GM21423 (cell line): ENCODE measurements at regions not wholly inside any gene's neighbourhood (a gene's known extent, or its start where the extent isn't known, plus 50 kb on each side); places are given as distances from the start of the nearest gene placed in this dataset.
A peak's percentile ranks its signal among the peaks of the same experiment; 100 is the strongest.
"Not testable (repeated sequence)": the region's sequence is repeated elsewhere in the genome, so short reads cannot be mapped to it uniquely, and the experiment has no call there.

Experiments
- ATAC-seq: cut with Tn5 transposase; IDR thresholded peaks from one replicate; pipeline ENCODE4 v1.9.1; 2021; ENCODE audit warnings: mild to moderate bottlenecking, moderate library complexity; ENCODE audit not compliant: unreplicated experiment

DNA sequence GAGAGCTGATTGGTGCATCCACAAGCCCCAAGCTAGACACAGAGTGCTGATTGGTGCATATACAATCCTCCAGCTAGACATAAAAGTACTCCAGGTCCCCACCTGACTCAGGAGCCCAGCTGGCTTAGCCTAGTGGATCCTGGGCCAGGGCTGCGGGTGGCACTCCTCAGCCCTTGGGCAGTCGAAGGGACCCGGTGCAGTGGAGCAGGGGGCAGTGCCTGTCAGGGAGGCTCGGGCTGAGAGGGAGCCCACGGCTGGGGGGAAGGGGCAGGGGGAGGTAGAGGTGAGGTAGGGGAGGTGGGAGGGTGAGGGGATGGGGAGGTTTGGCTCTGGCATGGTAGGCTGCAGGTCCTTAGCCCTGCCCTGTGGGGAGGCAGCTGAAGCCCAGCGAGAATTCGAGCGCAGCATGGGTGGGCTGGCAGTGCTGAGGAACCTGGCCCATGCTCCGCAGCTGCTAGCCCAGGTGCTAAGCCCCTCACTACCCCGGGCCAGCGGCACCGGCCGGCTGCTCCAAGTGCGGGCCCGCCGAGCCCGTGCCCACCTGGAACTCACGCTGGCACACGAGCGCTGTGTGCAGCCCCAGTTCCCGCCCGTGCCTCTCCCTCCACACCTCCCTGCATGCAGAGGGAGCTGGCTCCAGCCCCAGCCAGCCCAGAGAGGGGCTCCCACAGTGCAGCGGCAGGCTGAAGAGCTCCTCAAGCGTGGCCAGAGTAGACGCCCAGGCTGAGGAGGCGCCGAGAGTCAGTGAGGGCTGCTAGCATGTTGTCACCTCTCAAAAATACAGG lies 742.8 kb downstream of the FAM181B start:
- no peak for ATAC-seq

DNA sequence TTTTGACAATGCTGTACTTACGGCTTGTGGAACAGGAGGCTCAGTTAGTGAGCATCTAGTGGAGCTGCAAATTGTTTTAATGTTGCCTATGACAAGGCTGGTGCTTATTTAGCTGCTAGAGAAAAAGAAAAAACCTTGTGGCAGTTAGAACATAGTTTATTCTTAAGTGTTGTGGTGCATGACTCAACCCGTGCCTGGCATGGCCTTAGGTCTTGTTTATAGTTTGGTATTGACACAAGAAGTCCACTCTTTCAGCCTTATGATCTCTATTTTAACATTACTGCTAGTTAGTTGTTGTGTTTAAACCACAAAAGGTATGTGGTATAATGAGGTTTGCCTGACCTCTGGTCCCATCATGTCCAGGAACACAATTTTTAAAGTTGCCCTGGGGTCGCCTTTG lies 744.6 kb downstream of the FAM181B start:
- no peak for ATAC-seq

DNA sequence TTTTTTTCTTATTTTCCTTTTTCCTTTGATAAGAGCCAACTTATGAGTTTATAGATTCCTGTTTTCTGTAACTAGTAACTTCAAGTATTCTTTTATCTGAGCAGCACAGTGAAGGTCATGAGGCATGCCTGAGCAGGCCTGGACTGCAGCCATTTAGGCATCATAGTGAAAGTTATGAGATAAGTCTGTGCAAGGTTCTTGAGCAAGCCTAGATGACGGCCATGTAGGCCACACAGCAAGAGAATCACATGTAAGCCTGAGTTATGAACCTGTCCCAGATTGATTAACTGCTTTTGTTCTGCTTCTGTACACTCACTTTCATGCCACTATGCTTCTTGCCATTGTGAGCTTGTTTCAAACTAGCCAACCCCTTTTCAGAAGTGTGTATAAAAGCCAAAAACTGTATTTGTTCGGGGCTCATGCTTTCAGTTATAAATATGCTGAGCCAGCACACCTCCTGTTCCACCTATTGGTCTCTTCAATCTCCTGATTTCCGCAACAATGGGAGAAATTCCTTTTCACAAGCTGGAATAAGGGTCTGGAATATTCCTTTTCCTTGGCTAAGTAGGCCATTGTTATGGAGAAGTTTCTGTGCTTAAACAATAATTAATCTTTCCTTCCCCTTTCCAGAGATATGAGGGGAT lies 745.7 kb downstream of the FAM181B start:
- peak; percentile 63 for ATAC-seq

DNA sequence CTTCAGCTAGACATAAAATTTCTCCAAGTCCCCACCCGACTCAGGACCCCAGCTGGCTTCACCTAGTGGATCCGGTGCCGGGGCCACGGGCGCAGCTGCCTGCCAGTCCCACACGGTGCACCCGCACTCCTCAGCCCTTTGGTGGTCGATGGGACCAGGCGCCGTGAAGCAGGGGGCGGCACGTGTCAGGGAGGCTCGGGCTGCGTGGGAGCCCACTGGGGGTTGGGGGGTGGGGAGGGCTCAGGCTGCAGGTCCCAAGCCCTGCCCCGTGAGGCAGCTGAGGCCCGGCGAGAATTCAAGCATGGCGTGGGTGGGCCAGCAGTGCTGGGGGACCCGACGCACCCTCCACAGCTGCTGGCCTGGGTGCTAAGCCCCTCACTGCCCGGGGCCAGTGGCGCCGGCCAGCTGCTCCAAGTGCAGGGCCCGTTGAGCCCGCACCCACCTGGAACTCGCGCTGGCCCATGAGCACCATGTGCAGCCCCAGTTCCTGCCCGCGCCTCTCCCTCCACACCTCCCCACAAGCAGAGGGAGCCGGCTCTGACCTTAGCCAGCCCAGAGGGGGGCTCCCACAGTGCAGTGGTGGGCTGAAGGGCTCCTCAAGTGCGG lies 747.0 kb downstream of the FAM181B start:
- no peak for ATAC-seq

DNA sequence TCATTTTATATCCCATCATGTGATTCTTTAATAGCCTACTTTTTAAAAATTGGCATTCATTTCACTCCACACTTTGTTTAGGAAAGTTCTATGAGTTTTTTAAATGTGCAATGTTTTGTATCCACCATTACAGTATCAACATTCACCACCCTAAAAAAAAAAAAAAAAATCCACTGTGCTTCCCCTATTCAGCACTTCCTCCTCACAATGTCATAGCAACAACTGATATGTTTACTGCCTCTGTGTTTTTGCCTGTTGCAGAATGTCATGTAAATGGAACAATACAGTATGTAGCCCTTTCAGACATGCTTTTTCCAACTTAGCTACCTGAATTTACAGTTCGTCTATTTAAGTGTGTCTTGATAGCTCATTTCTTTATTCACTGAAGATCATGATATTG lies 754.2 kb downstream of the FAM181B start:
- no peak for ATAC-seq

DNA sequence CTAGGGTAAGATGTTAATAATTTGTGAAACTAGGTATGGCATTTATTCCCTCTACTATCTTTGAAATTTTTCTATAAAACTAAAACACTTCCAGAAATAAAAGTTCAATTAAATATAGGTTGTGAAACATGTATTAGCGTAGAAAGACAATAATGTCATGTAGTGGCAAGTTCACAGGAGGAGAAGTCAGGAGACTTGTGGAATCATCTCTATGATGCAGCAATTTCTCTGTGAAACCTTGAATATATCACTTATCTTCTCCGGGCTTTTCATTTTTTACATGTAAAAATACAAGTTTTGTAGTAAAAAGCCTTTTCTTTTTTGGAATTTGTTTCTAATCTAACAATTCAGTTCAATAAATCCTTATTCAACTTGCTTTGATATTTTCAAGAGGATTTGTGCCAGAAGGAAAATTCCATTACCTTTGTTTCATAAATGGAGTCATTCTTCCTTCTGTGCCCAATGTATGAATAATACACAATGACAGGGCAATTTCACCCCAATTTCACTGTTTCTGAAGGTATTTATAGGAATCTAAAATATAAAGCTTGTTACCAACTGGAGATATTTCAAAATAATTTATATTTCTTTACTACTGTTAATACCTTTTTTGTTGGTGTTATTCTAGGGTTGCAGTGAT lies 758.3 kb downstream of the FAM181B start:
- ATAC-seq: no peak

DNA sequence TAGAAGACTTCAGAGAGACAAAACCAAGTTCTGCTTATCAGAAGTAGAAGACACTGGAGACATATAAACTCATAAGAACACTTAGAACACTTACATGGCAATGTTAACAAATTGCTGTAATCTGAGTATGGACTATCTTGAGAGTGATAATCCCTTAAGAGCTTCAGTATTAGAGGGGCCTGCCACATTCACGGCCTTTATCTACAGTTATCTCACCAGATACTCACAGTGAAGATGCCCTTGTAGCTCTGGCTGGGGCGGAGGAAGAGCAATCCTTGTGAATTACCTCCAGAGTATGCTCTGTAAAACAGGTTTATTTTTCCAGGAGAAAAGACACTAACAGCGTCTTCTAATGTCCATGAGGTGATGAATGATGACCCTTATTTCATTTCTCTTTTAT lies 762.8 kb downstream of the FAM181B start:
- ATAC-seq: no peak

DNA sequence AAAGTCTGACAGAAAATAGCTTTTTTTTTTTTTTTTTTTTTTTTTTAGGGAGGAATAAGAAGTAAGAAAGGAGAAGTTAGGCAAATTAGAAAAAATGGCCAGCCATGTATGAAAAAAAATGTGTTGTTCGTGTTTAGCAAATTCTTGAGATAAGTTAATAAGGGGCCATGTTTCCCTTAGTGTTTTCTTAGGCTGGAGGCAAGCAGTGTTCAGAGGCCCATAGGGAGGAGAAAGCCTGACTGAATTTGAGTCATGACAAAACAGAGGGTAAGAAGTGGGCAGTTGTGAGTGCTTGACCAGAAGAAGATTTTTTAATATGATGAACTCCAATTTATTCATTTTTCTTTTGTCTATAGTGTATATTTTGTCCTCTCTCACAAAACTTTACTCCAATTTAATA lies 766.4 kb downstream of the FAM181B start:
- ATAC-seq: no peak

DNA sequence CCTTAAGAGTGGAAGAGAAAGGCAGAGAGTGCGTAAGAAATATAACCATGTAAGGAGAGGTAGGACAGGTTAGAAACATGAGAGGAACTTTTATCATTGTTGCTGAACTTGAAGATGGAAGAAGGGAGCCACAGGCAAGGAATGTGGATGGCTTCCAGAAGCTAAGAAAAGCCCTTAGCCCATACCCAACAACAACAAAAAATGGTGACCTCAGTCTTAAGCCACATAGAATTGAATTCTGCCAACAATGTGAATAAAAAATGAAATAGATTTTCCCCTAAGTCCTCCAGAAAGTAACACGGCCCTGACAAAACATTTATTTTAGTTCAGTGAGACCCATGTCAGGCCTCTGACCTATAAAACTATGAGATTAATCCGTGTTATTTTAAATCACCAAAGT lies 767.3 kb downstream of the FAM181B start:
- no peak for ATAC-seq

DNA sequence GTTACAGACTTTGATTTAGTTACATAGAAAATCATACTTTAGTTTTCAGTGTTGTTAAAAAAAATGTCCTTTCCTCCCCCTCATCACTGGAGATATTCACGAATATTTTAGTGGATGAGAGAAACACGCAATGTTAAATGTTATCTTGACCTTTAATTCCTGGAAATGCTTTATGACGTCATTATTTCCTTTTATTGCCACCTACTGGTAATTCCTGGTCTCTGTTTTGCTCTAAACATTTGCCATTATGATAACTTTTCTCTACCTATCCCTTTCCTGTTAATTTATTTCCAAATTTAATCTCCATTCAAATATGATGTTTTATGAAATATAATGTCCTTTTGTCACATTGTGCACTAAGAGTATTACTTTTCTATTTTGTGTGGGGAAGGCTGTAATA lies 770.6 kb downstream of the FAM181B start:
- ATAC-seq: no peak

DNA sequence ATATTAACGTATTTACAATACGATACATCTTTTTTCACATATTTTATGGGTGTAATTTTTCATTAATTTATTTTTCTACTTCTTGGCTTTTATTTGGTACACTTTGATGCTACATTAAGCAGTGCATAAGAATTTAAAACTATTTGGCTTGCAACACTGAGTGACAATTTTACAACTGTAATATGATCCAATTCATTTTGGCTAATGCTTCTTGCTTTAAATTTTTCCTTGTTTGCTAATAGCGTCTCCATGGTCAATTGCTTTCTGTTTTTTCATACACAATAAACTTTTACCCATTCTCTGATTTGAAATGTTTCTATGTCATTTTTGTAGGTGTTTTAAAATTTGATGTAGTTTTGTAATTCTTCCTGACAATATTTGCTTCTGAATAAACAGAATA lies 773.2 kb downstream of the FAM181B start:
- ATAC-seq: no peak

DNA sequence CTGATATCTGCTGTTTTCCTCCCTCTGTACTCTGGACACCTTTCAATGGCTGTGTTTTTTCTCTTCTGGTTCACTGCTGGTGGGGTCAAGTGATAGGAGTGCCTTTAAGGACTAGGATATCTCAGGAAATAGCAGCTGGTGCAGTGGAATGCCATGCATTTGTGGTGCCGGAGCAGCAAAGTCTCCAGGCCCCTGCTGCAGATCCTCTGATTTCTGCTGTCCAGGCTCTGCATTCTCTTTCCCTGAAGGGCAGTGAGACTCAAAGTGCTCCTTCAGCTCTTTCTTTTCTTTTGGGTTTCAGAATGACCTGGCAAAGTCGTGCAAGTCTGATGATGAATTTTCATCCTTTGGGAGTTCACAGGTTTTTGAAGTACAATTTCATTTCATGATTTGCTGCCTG lies 774.3 kb downstream of the FAM181B start:
- no peak for ATAC-seq

DNA sequence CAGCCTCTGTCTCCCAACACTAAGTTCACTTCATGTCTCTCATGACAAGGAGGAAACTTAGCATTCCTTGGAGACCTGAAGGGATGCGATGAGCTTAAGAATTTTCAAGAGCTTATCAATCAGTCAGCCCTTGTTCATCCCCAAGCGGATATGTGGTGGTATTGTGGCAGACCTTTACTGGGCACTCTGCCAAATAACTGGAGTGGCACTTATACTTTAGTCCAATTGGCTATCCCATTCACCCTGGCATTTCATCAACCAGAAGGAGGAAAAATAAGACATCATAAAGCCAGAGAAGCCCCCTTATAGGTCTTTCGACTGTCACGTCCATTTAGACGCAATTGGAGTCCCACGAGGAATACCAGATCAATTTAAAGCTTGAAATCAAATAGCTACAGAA lies 779.4 kb downstream of the FAM181B start:
- ATAC-seq: not testable (repeated sequence)

DNA sequence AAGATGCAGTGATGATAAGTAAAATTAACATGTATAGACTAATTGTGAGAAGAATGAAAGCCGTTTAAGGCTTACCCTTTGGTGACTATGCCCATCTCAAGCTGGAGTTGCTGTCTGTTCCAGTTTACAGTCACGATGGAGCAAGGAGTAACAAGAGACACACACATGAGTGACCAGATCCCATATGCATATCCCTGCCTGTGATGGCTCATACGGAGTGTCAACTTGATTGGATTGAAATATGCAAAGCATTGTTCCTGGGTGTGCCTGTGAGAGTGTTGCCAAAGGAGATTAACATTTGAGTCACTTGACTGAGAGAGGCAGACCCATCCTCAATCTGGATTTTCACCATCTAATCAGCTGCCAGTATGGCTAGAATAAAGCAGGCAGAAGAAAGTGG lies 786.8 kb downstream of the FAM181B start:
- ATAC-seq: no peak

DNA sequence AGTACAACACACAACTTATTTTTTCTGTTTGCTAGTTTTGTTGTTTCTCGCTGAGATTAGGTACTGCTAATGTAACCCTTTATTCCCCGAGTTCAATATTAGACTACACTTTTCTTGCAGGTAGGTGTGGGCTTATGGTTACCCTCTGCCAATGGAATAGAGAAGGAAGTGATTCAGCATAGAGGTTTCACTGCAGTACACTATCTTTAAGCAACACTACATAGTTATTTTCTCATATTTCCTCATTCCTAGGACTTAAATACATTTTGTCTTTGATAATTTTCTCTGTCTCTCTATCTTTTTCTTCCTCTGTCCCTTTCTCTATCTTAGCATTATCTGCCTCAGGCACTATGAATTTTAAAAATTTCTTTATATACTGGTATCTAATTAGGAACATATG lies 791.0 kb downstream of the FAM181B start:
- no peak for ATAC-seq

DNA sequence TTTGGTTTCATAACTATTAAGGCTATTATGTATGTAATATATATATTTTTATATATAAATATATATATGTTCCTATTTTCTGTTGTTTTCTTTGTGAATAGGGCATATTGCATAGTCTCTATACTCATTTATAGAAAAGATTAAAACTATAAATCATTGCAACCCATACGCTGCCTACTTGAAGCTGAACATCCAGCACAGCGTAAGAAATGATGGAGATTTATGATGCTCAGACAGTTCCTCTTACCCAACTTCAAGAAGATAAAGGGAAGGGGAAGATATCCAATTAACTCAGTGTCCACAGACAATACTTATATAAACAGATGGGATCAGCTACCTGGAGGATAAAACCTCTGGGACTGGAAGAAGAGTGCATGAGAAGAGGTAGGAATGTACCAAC lies 791.7 kb downstream of the FAM181B start:
- no peak for ATAC-seq

DNA sequence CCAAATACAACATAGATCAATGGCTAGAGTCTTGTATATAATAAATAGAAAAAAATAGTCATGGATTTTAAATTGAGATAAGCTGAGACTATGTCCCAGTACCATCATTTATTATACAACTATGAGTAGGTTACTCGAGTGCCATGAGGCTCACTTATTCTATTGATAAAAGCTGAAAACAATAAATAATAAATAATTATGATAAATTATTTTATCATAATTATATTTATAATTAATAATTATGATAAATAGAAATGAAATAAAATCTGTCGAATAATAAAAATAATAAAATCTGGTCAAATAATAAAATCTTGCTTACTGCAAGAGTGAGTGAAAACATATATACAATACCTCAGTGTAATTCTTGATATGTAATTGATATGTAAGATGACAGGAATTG lies 801.4 kb downstream of the FAM181B start:
- ATAC-seq: no peak

DNA sequence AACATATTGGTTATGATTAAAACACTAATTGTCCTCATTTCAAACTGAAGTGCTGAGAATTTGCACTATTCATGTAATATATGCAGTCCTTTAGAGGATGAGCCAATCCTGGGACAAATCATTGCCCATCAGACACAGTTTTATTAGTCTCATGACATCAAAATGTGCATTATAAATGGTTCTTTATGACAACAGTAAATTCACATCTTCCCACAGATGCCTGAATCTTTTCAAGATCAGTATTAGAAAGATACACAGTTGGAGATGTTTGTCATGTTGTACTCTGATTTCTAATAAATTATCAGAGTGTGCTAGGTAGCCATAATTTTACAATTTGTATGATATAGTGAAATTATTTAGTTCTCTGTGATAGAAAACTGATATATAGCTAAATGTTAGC lies 813.5 kb downstream of the FAM181B start:
- ATAC-seq: no peak

DNA sequence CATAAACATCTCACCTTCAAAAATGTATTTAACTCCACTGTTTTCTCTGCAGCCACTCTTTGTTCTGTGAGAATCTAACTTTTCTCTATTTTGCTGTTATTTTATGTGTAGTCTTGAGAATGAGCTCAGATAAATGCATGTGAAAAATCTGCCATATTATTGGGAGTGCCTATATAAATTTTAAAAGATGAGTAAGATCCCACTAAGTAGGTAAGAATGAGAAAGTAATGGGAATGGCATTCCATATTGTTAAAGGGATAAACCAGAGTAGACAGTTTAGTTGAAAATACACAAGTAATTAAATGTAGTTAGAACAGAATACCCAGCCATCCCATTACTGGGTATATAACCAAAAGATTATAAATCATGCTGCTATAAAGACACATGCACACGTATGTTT lies 817.2 kb downstream of the FAM181B start:
- ATAC-seq: no peak

DNA sequence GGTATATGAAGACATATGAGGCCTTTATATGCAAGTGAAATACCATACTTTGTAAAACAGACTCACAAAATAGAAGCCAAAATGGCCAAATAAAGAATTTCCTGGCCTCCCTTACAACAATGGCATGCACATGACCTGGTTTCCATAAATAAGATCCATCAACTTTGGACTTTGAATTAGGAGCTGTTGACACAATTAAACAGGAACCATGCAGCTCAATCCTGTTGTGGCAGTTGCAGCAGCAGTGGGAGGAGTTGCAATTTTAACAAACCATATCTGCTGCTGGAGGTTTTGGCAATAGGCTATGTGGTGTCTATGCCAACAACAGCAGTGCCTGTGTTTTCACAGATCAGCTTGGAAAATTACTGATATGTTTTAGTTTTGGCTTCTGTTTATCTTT lies 818.6 kb downstream of the FAM181B start:
- no peak for ATAC-seq

DNA sequence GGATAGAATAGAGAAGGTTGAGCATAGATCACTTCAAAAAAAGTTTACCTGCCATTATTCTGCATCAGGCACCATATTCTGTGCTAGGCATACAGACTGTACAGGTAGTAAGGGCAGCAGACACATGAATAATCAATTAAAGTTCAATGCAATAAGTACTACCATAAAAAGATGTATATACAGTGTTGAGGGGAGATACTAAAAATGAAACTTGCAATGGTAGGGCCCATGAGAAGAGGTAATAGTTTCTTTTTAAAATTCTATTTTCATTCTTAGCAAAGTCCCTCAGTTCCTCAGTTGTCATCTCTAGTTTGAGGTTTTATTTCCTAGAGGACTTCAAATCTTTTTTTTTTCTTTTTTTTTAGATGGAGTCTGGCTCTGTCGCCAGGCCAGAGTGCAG lies 819.9 kb downstream of the FAM181B start:
- ATAC-seq: no peak

DNA sequence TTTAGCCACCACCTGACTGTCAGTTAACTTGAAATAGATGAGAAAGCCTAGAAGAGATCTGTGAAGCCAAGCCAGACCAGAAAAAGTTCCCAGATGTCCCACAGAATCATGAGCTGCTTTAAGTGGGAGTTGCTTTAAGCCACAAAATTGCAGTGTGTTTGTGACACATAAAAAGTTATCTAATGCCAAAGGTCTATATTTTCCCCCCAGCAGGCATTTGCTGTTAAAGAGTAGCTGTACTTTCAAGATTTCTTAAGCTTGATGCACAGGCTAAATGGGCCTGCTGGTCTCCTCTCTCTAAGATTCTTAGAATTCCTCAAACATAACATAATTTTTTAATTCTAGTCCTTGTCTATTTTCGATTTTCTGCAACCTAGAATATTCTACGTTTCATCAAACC lies 825.7 kb downstream of the FAM181B start:
- no peak for ATAC-seq
